Gastroesophageal sphincter (tissue), 4 donors: ENCODE measurements at regions not wholly inside any gene's neighbourhood (a gene's known extent, or its start where the extent isn't known, plus 50 kb on each side); places are given as distances from the start of the nearest gene placed in this dataset.

ENCODE experiments used
- ATAC-seq: fragments of 150-250 bp; one replicate; pipeline ENCODE4 v1.9.1; 2016; ENCODE audit warnings: mild to moderate bottlenecking, moderate library complexity
- H3K27ac ChIP-seq, 4 donors: fragments of 200-600 bp; sonication (generic) in 3 of 4; 1 replicate in 3 of 4; 2 replicates in 1 of 4; pipeline ENCODE4 v1.5.1; 2016 to 2019
- H3K27me3 ChIP-seq: fragments of 200-600 bp; sonication (generic); one replicate; pipeline ENCODE4 v1.5.1; 2019
- H3K36me3 ChIP-seq, 2 donors: fragments of 200-600 bp; sonication (generic); one replicate each; pipeline ENCODE4 v1.5.1; 2019; ENCODE audit warnings: control low read depth in 1 of 2
- H3K4me1 ChIP-seq, 3 donors: fragments of 200-600 bp; sonication (generic); 1 replicate in 2 of 3; 2 replicates in 1 of 3; pipeline ENCODE4 v1.5.1; 2016 to 2019; ENCODE audit warnings: control low read depth in 2 of 3
- H3K4me3 ChIP-seq, 2 donors: fragments of 200-600 bp; sonication (generic); one replicate each; pipeline ENCODE4 v1.5.1; 2019; ENCODE audit warnings: mild to moderate bottlenecking in 1 of 2, moderate library complexity in 1 of 2
- H3K9me3 ChIP-seq, 3 donors: fragments of 200-600 bp; sonication (generic); one replicate each; pipeline ENCODE4 v1.5.1; 2017 to 2019; ENCODE audit warnings: control low read depth in 2 of 3
- CTCF ChIP-seq, 4 experiments: fragments of 200-600 bp in 2 of 4; fragments of 450-650 bp in 2 of 4; sonication (generic) in 1 of 4; IDR thresholded peaks; one replicate each; pipeline ENCODE4 v1.5.1; 2017 to 2019; ENCODE audit warnings: antibody characterized with exemption in 4 of 4, mild to moderate bottlenecking in 2 of 4, moderate library complexity in 2 of 4
- EP300 ChIP-seq: sonication (generic); formaldehyde crosslinking; IDR thresholded peaks from one replicate; pipeline ENCODE4 v1.6.1; 2017; ENCODE audit warnings: antibody characterized with exemption, mild to moderate bottlenecking
- POLR2A ChIP-seq, 2 donors: fragments of 450-650 bp; IDR thresholded peaks; one replicate each; pipeline ENCODE4 v1.6.1; 2017; ENCODE audit warnings: antibody characterized with exemption in 2 of 2, mild to moderate bottlenecking in 2 of 2, moderate library complexity in 1 of 2
- POLR2AphosphoS5 ChIP-seq: sonication (generic); formaldehyde crosslinking; IDR thresholded peaks from one replicate; pipeline ENCODE4 v1.6.1; 2017; ENCODE audit warnings: antibody characterized with exemption
- WGBS, 2 donors: methylation state at CpG; one replicate each; pipeline ENCODE4 v1.1.5; 2018; ENCODE audit warnings: low coverage in 1 of 2; 5-methylcytosine and 5-hydroxymethylcytosine counted together

GRCh38 chr14:100398044-100398443 is 74.9 kb downstream of the SLC25A47 start:
- peaks cover 0 to 27% (median 0%) of the 10 kb centered on the region in 3 donors for H3K4me1 ChIP-seq
- 91 to 100% methylated on average over 1 to 5 of the region's 6 CpGs for WGBS, 2 donors
- no peak overlapping the region for H3K4me3 ChIP-seq
- H3K36me3 ChIP-seq, result no peaks in the 10 kb centered on the region
- ATAC-seq, result no peak
- H3K27ac ChIP-seq, result no peak overlapping the region
- H3K9me3 ChIP-seq, result no peaks in the 10 kb centered on the region
- no peak for TF ChIP-seq CTCF (IDR thresholded peaks at IDR 0.05)
- TF ChIP-seq POLR2A (IDR thresholded peaks at IDR 0.05), result no peak
- TF ChIP-seq POLR2AphosphoS5, result no peak
- no peaks in the 10 kb centered on the region for H3K27me3 ChIP-seq

- ATAC-seq, result no peak
These were observed 76.1 kb downstream of the SLC25A47 start for GRCh38 chr14:100399052-100399849.

GRCh38 chr14:100400115-100400514 is 77.0 kb downstream of the SLC25A47 start:
- Histone ChIP-seq H3K27me3 (no peaks in the 10 kb centered on the region), H3K9me3 (no peaks in the 10 kb centered on the region), H3K4me1 (peaks cover 0 to 15% (median 0%) of the 10 kb centered on the region in 3 donors), H3K4me3 (no peak overlapping the region), H3K36me3 (no peaks in the 10 kb centered on the region), H3K27ac (no peak overlapping the region)
- TF ChIP-seq CTCF (IDR thresholded peaks at IDR 0.05) (no peak), POLR2A (IDR thresholded peaks at IDR 0.05) (no peak), POLR2AphosphoS5 (no peak), EP300 (no peak)
- no peak for ATAC-seq
- 60 to 80% methylated on average over 1 of the region's 5 CpGs for WGBS, 2 donors

More at GRCh38 chr14:100399052-100399849, 76.1 kb downstream of the SLC25A47 start:
- no peak overlapping the region for H3K4me3 ChIP-seq
- no peaks in the 10 kb centered on the region for H3K27me3 ChIP-seq
- H3K36me3 ChIP-seq, result no peaks in the 10 kb centered on the region
- peaks cover 0 to 16% (median 0%) of the 10 kb centered on the region in 3 donors for H3K4me1 ChIP-seq
- no peaks in the 10 kb centered on the region for H3K9me3 ChIP-seq
- 87 to 92% methylated on average over 13 of the region's 13 CpGs for WGBS, 2 donors
- TF ChIP-seq EP300 (no peak), CTCF (IDR thresholded peaks at IDR 0.05) (no peak), POLR2AphosphoS5 (no peak)
- no peak overlapping the region for H3K27ac ChIP-seq

GRCh38 chr14:100401031-100401692 is 78.0 kb downstream of the SLC25A47 start:
- Histone ChIP-seq H3K27me3 (no peaks in the 10 kb centered on the region), H3K27ac (no peak overlapping the region), H3K4me3 (no peak overlapping the region), H3K9me3 (no peaks in the 10 kb centered on the region), H3K4me1 (peaks cover 0 to 18% (median 1%) of the 10 kb centered on the region in 3 donors), H3K36me3 (no peaks in the 10 kb centered on the region)
- TF ChIP-seq CTCF (IDR thresholded peaks at IDR 0.05) (no peak), EP300 (no peak), POLR2A (IDR thresholded peaks at IDR 0.05) (no peak), POLR2AphosphoS5 (no peak)
- no peak for ATAC-seq
- 88 to 93% methylated on average over 12 to 16 of the region's 17 CpGs for WGBS, 2 donors
